ENCODE measurements at regions not wholly inside any gene's neighbourhood (a gene's known extent, or its start where the extent isn't known, plus 50 kb on each side); places are given as distances from the start of the nearest gene placed in this dataset.

DNA sequence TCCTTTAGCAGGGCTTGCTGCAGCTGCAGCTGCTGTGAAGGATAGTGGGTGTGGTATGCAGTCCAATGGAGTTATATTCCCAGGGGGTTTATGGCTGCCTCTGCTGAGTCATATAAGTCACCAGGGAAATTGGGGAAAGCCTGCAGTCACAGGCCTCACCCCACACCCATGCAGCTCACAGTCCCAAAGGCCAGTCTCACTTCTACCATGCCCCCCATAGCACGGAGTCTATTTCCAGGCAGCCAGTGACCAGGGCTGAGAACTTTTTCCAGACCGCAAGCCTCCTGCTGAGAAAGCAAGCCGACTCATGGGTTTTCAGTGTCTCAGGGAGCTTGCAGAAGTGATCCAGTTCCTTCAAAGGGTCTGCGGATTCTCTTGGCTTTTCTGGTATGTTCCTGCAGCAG is 322.4 kb upstream of the CLEC14A start:
- TF ChIP-seq ZNF274 (IDR thresholded peaks at IDR 0.05; ENCODE audit: low read depth, low read length) (no peak), YY1 (IDR thresholded peaks at IDR 0.05; ENCODE audit: insufficient read depth, insufficient read length) (no peak), SUZ12 (IDR thresholded peaks at IDR 0.05; ENCODE audit: extremely low read depth, insufficient read depth, insufficient read length) (no peak)
